GM12892 (cell line): ENCODE measurements at regions not wholly inside any gene's neighbourhood (a gene's known extent, or its start where the extent isn't known, plus 50 kb on each side); places are given as distances from the start of the nearest gene placed in this dataset.

Experiments
- DNase-seq: peaks from one replicate; pipeline ENCODE4 v3.0.0; 2011; ENCODE audit not compliant: insufficient read length
- FAIRE-seq: peaks from 2 replicates; lab custom pipeline; 2011; peaks lifted over from hg19 to GRCh38; lab: Jason Lieb, UNC
- POLR2A ChIP-seq: IDR thresholded peaks from 2 replicates; pipeline ENCODE4 v1.6.1; 2011; ENCODE audit warnings: low read depth, low read length, control low read depth
- POLR2AphosphoS5 ChIP-seq: IDR thresholded peaks from 2 replicates; pipeline ENCODE4 v1.6.1; 2011; ENCODE audit warnings: low read depth, low read length, control low read depth
- TAF1 ChIP-seq: IDR thresholded peaks from 2 replicates; pipeline ENCODE4 v1.6.1; 2011; ENCODE audit warnings: low read depth, mild to moderate bottlenecking, control low read depth, low read length, borderline replicate concordance

- no peak for DNase-seq
- TF ChIP-seq POLR2A: no peak
- TF ChIP-seq TAF1: no peak
- no peak for TF ChIP-seq POLR2AphosphoS5
- FAIRE-seq: no peak
These were observed 277.0 kb downstream of the FOXA2 start for GRCh38 chr20:22307409-22307808.

DNA sequence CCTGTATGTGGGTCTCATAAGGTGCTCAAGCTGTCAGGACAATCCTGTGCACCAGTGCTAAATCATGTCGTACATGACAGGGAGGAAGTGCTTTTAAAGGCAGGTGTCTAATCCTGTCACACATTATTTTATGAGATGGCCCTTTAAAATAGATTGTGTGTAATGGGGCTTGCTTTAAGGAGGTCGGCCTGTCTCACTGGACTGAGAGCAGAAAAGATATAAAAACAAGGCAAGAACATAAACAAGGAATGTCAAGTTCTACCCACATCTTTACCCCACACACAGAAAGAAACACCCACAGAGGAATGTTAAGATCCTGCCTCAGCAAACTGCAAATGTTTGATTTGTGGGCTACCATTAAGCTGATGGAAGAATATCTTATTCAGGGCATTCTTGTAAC is 279.0 kb downstream of the FOXA2 start:
- DNase-seq: no peak
- TF ChIP-seq POLR2AphosphoS5 (no peak), POLR2A (no peak), TAF1 (no peak)
- FAIRE-seq: no peak

DNA sequence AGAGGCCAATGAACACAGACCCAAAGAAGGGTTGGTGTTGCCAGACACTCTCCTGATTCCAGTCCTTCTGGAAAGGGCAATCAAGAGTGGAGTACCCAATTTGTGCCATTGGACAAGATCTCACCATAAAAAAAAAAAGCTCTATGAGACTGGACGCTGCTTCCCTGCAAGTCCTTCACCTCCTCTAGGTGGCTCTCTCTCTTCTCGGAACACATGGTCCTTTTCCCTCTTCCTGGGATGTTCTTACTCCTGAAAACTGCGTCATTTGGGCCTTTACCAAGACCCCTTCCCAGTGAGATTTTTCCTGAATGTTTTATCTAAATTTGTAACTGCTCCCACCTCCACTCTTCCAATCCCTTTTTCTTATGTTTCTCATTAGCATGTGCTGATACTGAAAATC is 280.8 kb downstream of the FOXA2 start:
- FAIRE-seq (no peak), DNase-seq (no peak)
- no peak for TF ChIP-seq TAF1
- no peak for TF ChIP-seq POLR2A
- no peak for TF ChIP-seq POLR2AphosphoS5

GRCh38 chr20:22302039-22302438 is 282.3 kb downstream of the FOXA2 start:
- no peak for DNase-seq
- no peak for FAIRE-seq
- TF ChIP-seq POLR2A: no peak
- no peak for TF ChIP-seq POLR2AphosphoS5
- TF ChIP-seq TAF1: no peak

GRCh38 chr20:22293886-22294285 is 290.5 kb downstream of the FOXA2 start:
- FAIRE-seq: no peak

GRCh38 chr20:22289442-22289841 is 294.9 kb downstream of the FOXA2 start:
- FAIRE-seq: no peak
- no peak for DNase-seq
- TF ChIP-seq TAF1 (no peak), POLR2AphosphoS5 (no peak), POLR2A (no peak)

More at GRCh38 chr20:22293886-22294285, 290.5 kb downstream of the FOXA2 start:
- DNase-seq: no peak
- TF ChIP-seq TAF1 (no peak), POLR2AphosphoS5 (no peak), POLR2A (no peak)

- TF ChIP-seq POLR2AphosphoS5 (no peak), POLR2A (no peak), TAF1 (no peak)
- no peak for FAIRE-seq
- no peak for DNase-seq
These were observed 295.4 kb downstream of the FOXA2 start for GRCh38 chr20:22288957-22289356.

DNA sequence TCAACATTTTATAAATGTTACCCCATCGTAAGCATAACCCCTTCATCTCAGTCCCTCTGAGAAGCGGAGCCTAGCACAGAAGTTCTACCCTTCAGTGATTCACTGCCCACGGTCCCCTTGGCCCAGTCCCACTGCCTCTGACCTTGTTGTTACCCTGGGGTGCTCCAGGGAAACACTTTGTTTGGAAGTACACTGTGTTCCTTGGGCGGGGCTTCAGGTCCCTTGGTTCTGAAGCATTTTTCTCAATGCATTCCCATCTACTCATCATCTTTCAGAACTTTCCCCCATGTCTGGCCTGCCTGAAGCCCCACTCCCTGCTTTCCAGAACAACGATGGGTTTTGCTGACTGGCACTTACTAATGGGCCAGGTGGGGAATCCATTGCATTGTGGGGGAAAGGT is 296.2 kb downstream of the FOXA2 start:
- DNase-seq (no peak), FAIRE-seq (no peak)
- TF ChIP-seq TAF1 (no peak), POLR2A (no peak), POLR2AphosphoS5 (no peak)

GRCh38 chr20:22285555-22285954 is 298.8 kb downstream of the FOXA2 start:
- DNase-seq (no peak), FAIRE-seq (no peak)
- TF ChIP-seq POLR2A (no peak), POLR2AphosphoS5 (no peak), TAF1 (no peak)

GRCh38 chr20:22282696-22283095 is 301.7 kb downstream of the FOXA2 start:
- no peak for DNase-seq
- no peak for TF ChIP-seq POLR2AphosphoS5
- no peak for FAIRE-seq

DNA sequence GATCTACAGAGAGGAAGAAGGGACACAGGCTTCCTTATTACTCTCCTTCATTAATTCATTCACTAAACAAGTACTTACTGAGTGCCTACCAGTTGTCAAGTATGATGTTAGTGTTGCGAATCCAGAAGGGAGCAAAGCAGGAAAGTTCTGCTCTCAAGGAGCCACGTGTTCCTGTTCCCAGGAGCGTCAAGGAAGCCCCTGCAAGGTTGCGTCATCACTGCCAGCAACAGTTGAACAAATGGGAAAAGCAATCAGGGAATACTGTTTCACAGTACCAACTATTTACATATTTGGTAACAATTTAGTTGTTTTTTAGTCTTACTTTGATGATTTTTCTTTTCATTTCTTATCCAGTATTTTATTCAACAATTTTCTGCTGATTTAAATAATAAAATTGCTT is 310.0 kb downstream of the FOXA2 start:
- FAIRE-seq: no peak
- DNase-seq: no peak
- TF ChIP-seq TAF1 (no peak), POLR2A (no peak), POLR2AphosphoS5 (no peak)

GRCh38 chr20:22268675-22269074 is 315.7 kb downstream of the FOXA2 start:
- TF ChIP-seq POLR2AphosphoS5 (no peak), POLR2A (no peak), TAF1 (no peak)
- DNase-seq: no peak
- FAIRE-seq: no peak

DNA sequence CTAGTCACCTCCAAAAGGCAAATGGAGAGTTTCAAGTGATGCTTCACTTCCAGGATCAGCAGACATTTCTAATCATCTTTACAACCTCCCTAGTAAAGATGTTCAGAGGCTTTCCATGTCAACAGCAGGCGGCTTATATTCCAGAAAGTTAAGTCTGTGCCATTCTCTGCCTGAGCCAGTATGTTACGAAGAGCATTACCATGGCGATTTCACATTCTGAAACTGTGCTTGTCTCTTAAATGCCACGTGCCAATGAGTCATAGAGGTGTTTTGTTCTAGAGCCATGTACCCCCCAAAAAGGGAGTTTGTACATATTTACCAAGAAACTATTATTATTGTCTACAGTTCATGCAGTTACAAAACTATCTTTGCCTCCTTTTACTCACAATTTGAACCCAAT is 319.5 kb downstream of the FOXA2 start:
- no peak for DNase-seq
- TF ChIP-seq POLR2AphosphoS5: no peak
- no peak for TF ChIP-seq POLR2A
- TF ChIP-seq TAF1: no peak
- no peak for FAIRE-seq
